K562 (cell line): ENCODE measurements at regions not wholly inside any gene's neighbourhood (a gene's known extent, or its start where the extent isn't known, plus 50 kb on each side); places are given as distances from the start of the nearest gene placed in this dataset.

Experiments
- ATAC-seq: fragments of 200-7000 bp; cut with Tn5 transposase; 3 replicates; pipeline ENCODE4 v1.9.1; 2020; ENCODE audit warnings: moderate library complexity
- BruUV-seq: library from RNA; stranded (reverse); fragments of 400-500 nt; replicated peaks from 2 replicates; lab custom pipeline; 2021; lab: Mats Ljungman, UMichigan
- CTCF ChIA-PET: fragments of 300-600 bp; formaldehyde crosslinking; extraction: SDS; loops from one replicate; lab custom pipeline; 2021; ENCODE audit warnings: low intra/inter-chr PET ratio; lab: Yijun Ruan, JAX
- POLR2A ChIA-PET: fragments of 300-600, 350-650 bp; sonication (Branson Sonifier 250); formaldehyde crosslinking; extraction: SDS; loops from one replicate; lab custom pipeline; 2021; ENCODE audit warnings: antibody characterized with exemption, inconsistent platforms; lab: Yijun Ruan, JAX
- DNase-seq, 4 experiments: peaks; one replicate each; pipeline versions ENCODE4 v3.0.0 to v3.0.0-alpha.2; 2011 to 2018; ENCODE audit warnings: low spot score in 3 of 4, mixed read lengths in 3 of 4; ENCODE audit errors: extremely low read depth in 1 of 4
- FAIRE-seq: peaks from 2 replicates; lab custom pipeline; 2011; peaks lifted over from hg19 to GRCh38; lab: Jason Lieb, UNC
- H2AFZ ChIP-seq: 2 replicates; pipeline ENCODE4 v1.6.0; 2011; ENCODE audit warnings: low read depth, low read length, control low read depth, inconsistent platforms
- H3K27ac ChIP-seq: fragments of 200-600 bp; 3 replicates; pipeline ENCODE4 v1.8.0; 2011; ENCODE audit warnings: low read depth, mild to moderate bottlenecking, control low read depth, inconsistent platforms, low read length, moderate library complexity, mixed read lengths; ENCODE audit errors: extremely low read depth
- H3K27me3 ChIP-seq, 2 experiments: fragments of 300-600 bp in 1 of 2; 2 replicates in 1 of 2; 3 replicates in 1 of 2; pipeline versions ENCODE4 v1.6.0 to v1.8.0; 2011; ENCODE audit warnings: inconsistent platforms in 2 of 2, low read length in 2 of 2, mild to moderate bottlenecking in 1 of 2, mixed read lengths in 1 of 2, moderate library complexity in 1 of 2; ENCODE audit not compliant: control insufficient read depth in 2 of 2, insufficient read depth in 2 of 2
- H3K36me3 ChIP-seq: fragments of 300-600 bp; 3 replicates; pipeline ENCODE4 v1.8.0; 2011; ENCODE audit warnings: mild to moderate bottlenecking, low read length, inconsistent platforms; ENCODE audit not compliant: control insufficient read depth, insufficient read depth
- H3K4me1 ChIP-seq, 2 experiments: fragments of 200-600 bp in 1 of 2; replicated peaks in 1 of 2; 2 replicates in 1 of 2; 3 replicates in 1 of 2; pipeline versions ENCODE4 v1.5.1 to v1.8.0; 2011; ENCODE audit warnings: inconsistent platforms in 2 of 2, low read length in 2 of 2, mild to moderate bottlenecking in 1 of 2, mixed read lengths in 1 of 2, moderate library complexity in 1 of 2; ENCODE audit not compliant: control insufficient read depth in 2 of 2, insufficient read depth in 2 of 2
- H3K4me2 ChIP-seq: 2 replicates; pipeline ENCODE4 v1.6.1; 2011; ENCODE audit warnings: low read length, control low read depth, inconsistent platforms, mixed read lengths; ENCODE audit not compliant: insufficient read depth
- H3K4me3 ChIP-seq: fragments of 200-600 bp; sonication (generic), shearing (Covaris generic); 2 replicates; pipeline ENCODE4 v1.5.1; 2016; ENCODE audit warnings: control low read depth, inconsistent platforms
- H3K79me2 ChIP-seq: fragments of 200-600 bp; 3 replicates; pipeline ENCODE4 v1.8.0; 2011; ENCODE audit warnings: low read length, inconsistent platforms; ENCODE audit not compliant: control insufficient read depth, insufficient read depth
- H3K9ac ChIP-seq, 2 experiments: 2 replicates each; pipeline versions ENCODE4 v1.6.0 to v1.6.1; 2011; ENCODE audit warnings: low read depth in 2 of 2, low read length in 2 of 2, control low read depth in 1 of 2, inconsistent platforms in 1 of 2, mild to moderate bottlenecking in 1 of 2, mixed read lengths in 1 of 2; ENCODE audit not compliant: insufficient read depth in 1 of 2
- H3K9me1 ChIP-seq: one replicate; pipeline ENCODE4 v1.6.0; 2011; ENCODE audit warnings: inconsistent platforms, mild to moderate bottlenecking, low read length, moderate library complexity; ENCODE audit not compliant: control insufficient read depth, insufficient read depth
- H3K9me3 ChIP-seq: replicated peaks from 2 replicates; pipeline ENCODE4 v1.5.1; 2011; ENCODE audit warnings: low read depth, low read length, inconsistent platforms; ENCODE audit not compliant: control insufficient read depth, insufficient read depth
- H4K20me1 ChIP-seq: replicated peaks from 2 replicates; pipeline ENCODE4 v1.6.1; 2011; ENCODE audit warnings: low read length, inconsistent platforms, mixed read lengths; ENCODE audit not compliant: control insufficient read depth, insufficient read depth
- KAT8 ChIP-seq: fragments of 450-650 bp; IDR thresholded peaks from 2 replicates; pipeline ENCODE4 v1.6.1; 2016; ENCODE audit warnings: low read depth, mild to moderate bottlenecking
- NCOA6 ChIP-seq: fragments of 450-650 bp; IDR thresholded peaks from 2 replicates; pipeline ENCODE4 v1.6.1; 2017; ENCODE audit warnings: mild to moderate bottlenecking
- RBM17 ChIP-seq: fragments of 200-400 bp; formaldehyde crosslinking; IDR thresholded peaks from 2 replicates; pipeline ENCODE4 v1.6.1; 2017; ENCODE audit warnings: low read depth, mild to moderate bottlenecking, low read length, borderline replicate concordance
- TAF15 ChIP-seq: fragments of 200-400 bp; formaldehyde crosslinking; IDR thresholded peaks from 2 replicates; pipeline ENCODE4 v1.6.1; 2017; ENCODE audit warnings: mild to moderate bottlenecking, low read depth, low read length, moderate library complexity
- ZBTB8A ChIP-seq: fragments of 450-650 bp; IDR thresholded peaks from 2 replicates; pipeline ENCODE4 v1.6.1; 2018; ENCODE audit warnings: mild to moderate bottlenecking, moderate library complexity; ENCODE audit not compliant: partially characterized antibody
- ZNF277 ChIP-seq: fragments of 250-450 bp; sonication (Bioruptor Pico); IDR thresholded peaks from 2 replicates; pipeline ENCODE4 v1.8.0; 2022; ENCODE audit warnings: inconsistent platforms, mild to moderate bottlenecking, moderate library complexity, borderline replicate concordance
- ZNF347 ChIP-seq: fragments of 450-650 bp; formaldehyde crosslinking; IDR thresholded peaks from 2 replicates; pipeline ENCODE4 v1.4.0; 2020; ENCODE audit warnings: low read depth, mild to moderate bottlenecking, moderate library complexity
- WGBS: fragments of 100-300 bp; shearing (Covaris generic); methylation state at CpG from one replicate; pipeline ENCODE4 v1.1.6; 2016; ENCODE audit warnings: low coverage, mixed read lengths; ENCODE audit not compliant: insufficient coverage; ENCODE audit errors: missing lambda C conversion rate; 5-methylcytosine and 5-hydroxymethylcytosine counted together
- in situ Hi-C: fragments of 300-500 bp; cut with MboI; formaldehyde crosslinking; loops from 4 replicates; pipeline ENCODE4 v1.15.0; 2018; ENCODE audit warnings: inconsistent platforms, mixed read lengths
- intact Hi-C: fragments of 100-400 bp; cut with micrococcal nuclease; formaldehyde crosslinking; loops from 2 replicates; pipeline ENCODE4 v1.14.2; 2022
- TF ChIP-seq, protein P1 (sequence below): fragments of 250-450 bp; sonication (Bioruptor Pico); IDR thresholded peaks from 2 replicates; pipeline ENCODE4 v1.4.0; 2020; ENCODE audit warnings: mild to moderate bottlenecking, moderate library complexity, borderline replicate concordance
- TF ChIP-seq, protein P2 (sequence below), 2 experiments: fragments of 450-650 bp in 1 of 2; sonication (generic) in 1 of 2; formaldehyde crosslinking in 1 of 2; IDR thresholded peaks; 2 replicates each; pipeline versions ENCODE4 v1.7.1 to v1.9.0; 2016 to 2022; ENCODE audit warnings: inconsistent platforms in 1 of 2, mild to moderate bottlenecking in 1 of 2, missing genetic modification reagents in 1 of 2

GRCh38 chr13:111475488-111475887 lies 155.0 kb downstream of the TEX29 start:
- Histone ChIP-seq H4K20me1 (no peaks in the 10 kb centered on the region), H3K4me3 (no peak overlapping the region), H3K4me2 (no peak overlapping the region), H3K9me3 (no peaks in the 10 kb centered on the region), H3K9me1 (no peaks in the 10 kb centered on the region), H3K79me2 (no peaks in the 10 kb centered on the region), H3K36me3 (no peaks in the 10 kb centered on the region), H3K4me1 (no peaks in the 10 kb centered on the region), H3K27ac (no peak overlapping the region), H3K27me3 (peaks cover 0 to 24% of the 10 kb centered on the region in 2 experiments; a peak in 3 of 5 replicates), H2AFZ (no peak overlapping the region), H3K9ac (no peak overlapping the region)
- WGBS = 0% methylated on average over 5 of the region's 8 CpGs
- no peak for FAIRE-seq
- no TSS peak for BruUV-seq
- CTCF ChIA-PET = no interaction called here
- intact Hi-C loops = loop anchor here (10.0 kb wide), 1 partner anchor 1129 kb away; no protein-coding TSS in a partner anchor
- POLR2A ChIA-PET = interaction anchor here (0.7 kb wide), 1 partner anchor 8 kb away, joined by 3 read pairs; no protein-coding TSS in a partner anchor
- in situ Hi-C loops = loop anchor here (10.0 to 25.0 kb wide), 2 partner anchors 969 to 1137 kb away; no protein-coding TSS in a partner anchor
- no peak for ATAC-seq
- DNase-seq = no peak
- TF ChIP-seq ZBTB8A (no peak), KAT8 (no peak), ZNF277 (no peak), TAF15 (no peak), RBM17 (no peak), NCOA6 (no peak), ZNF347 (CRISPR knock-in tag) (no peak)
- TF ChIP-seq, protein P1, sequence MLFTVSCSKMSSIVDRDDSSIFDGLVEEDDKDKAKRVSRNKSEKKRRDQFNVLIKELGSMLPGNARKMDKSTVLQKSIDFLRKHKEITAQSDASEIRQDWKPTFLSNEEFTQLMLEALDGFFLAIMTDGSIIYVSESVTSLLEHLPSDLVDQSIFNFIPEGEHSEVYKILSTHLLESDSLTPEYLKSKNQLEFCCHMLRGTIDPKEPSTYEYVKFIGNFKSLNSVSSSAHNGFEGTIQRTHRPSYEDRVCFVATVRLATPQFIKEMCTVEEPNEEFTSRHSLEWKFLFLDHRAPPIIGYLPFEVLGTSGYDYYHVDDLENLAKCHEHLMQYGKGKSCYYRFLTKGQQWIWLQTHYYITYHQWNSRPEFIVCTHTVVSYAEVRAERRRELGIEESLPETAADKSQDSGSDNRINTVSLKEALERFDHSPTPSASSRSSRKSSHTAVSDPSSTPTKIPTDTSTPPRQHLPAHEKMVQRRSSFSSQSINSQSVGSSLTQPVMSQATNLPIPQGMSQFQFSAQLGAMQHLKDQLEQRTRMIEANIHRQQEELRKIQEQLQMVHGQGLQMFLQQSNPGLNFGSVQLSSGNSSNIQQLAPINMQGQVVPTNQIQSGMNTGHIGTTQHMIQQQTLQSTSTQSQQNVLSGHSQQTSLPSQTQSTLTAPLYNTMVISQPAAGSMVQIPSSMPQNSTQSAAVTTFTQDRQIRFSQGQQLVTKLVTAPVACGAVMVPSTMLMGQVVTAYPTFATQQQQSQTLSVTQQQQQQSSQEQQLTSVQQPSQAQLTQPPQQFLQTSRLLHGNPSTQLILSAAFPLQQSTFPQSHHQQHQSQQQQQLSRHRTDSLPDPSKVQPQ (CRISPR knock-in tag) = no peak
- TF ChIP-seq, protein P2, sequence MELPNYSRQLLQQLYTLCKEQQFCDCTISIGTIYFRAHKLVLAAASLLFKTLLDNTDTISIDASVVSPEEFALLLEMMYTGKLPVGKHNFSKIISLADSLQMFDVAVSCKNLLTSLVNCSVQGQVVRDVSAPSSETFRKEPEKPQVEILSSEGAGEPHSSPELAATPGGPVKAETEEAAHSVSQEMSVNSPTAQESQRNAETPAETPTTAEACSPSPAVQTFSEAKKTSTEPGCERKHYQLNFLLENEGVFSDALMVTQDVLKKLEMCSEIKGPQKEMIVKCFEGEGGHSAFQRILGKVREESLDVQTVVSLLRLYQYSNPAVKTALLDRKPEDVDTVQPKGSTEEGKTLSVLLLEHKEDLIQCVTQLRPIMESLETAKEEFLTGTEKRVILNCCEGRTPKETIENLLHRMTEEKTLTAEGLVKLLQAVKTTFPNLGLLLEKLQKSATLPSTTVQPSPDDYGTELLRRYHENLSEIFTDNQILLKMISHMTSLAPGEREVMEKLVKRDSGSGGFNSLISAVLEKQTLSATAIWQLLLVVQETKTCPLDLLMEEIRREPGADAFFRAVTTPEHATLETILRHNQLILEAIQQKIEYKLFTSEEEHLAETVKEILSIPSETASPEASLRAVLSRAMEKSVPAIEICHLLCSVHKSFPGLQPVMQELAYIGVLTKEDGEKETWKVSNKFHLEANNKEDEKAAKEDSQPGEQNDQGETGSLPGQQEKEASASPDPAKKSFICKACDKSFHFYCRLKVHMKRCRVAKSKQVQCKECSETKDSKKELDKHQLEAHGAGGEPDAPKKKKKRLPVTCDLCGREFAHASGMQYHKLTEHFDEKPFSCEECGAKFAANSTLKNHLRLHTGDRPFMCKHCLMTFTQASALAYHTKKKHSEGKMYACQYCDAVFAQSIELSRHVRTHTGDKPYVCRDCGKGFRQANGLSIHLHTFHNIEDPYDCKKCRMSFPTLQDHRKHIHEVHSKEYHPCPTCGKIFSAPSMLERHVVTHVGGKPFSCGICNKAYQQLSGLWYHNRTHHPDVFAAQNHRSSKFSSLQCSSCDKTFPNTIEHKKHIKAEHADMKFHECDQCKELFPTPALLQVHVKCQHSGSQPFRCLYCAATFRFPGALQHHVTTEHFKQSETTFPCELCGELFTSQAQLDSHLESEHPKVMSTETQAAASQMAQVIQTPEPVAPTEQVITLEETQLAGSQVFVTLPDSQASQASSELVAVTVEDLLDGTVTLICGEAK (IDR thresholded peaks at IDR 0.05) = no peak
- TF ChIP-seq, protein P2 (CRISPR knock-in tag; IDR thresholded peaks at IDR 0.05) = no peak
